H1 (cell line): ENCODE measurements at regions not wholly inside any gene's neighbourhood (a gene's known extent, or its start where the extent isn't known, plus 50 kb on each side); places are given as distances from the start of the nearest gene placed in this dataset.

Experiments used
- CTCF ChIA-PET: fragments of 300-600 bp; sonication (Branson Sonifier 250); formaldehyde crosslinking; loops from one replicate; lab custom pipeline; 2021; ENCODE audit not compliant: partially characterized antibody; lab: Charles Lee
- POLR2A ChIA-PET: fragments of 300-600 bp; sonication (Branson Sonifier 250); formaldehyde crosslinking; loops from one replicate; lab custom pipeline; 2021; ENCODE audit warnings: inconsistent platforms; ENCODE audit not compliant: partially characterized antibody; lab: Charles Lee
- DNase-seq, 2 experiments: peaks; one replicate each; pipeline versions ENCODE4 v3.0.0 to v3.0.0-alpha.2; 2010 to 2022; ENCODE audit warnings: low spot score in 2 of 2, low read depth in 1 of 2, mixed read lengths in 1 of 2
- FAIRE-seq: peaks from 2 replicates; lab custom pipeline; 2011; peaks lifted over from hg19 to GRCh38; lab: Jason Lieb, UNC
- H2AFZ ChIP-seq: 2 replicates; pipeline ENCODE4 v1.8.1; 2012; ENCODE audit warnings: low read length, inconsistent platforms
- H2AK5ac ChIP-seq: 2 replicates; pipeline ENCODE4 v1.6.1; 2013; ENCODE audit warnings: low read depth, low read length
- H2BK120ac ChIP-seq: replicated peaks from 2 replicates; pipeline ENCODE3; 2013; ENCODE audit warnings: low read depth, low read length, inconsistent platforms
- H2BK12ac ChIP-seq: 2 replicates; pipeline ENCODE4 v1.6.1; 2013; ENCODE audit warnings: low read depth, low read length
- H2BK15ac ChIP-seq: 2 replicates; pipeline ENCODE4 v1.6.1; 2013; ENCODE audit warnings: low read length
- H2BK20ac ChIP-seq: 2 replicates; pipeline ENCODE4 v1.6.1; 2013; ENCODE audit warnings: low read length
- H2BK5ac ChIP-seq: 2 replicates; pipeline ENCODE4 v1.6.1; 2013; ENCODE audit warnings: low read depth, low read length
- H3K14ac ChIP-seq: 2 replicates; pipeline ENCODE4 v1.6.1; 2013; ENCODE audit warnings: inconsistent platforms; ENCODE audit not compliant: insufficient read length
- H3K18ac ChIP-seq: 2 replicates; pipeline ENCODE4 v1.6.1; 2013; ENCODE audit warnings: low read length; ENCODE audit errors: extremely low read depth
- H3K23ac ChIP-seq: 2 replicates; pipeline ENCODE4 v1.6.1; 2013; ENCODE audit warnings: inconsistent platforms; ENCODE audit not compliant: insufficient read length
- H3K23me2 ChIP-seq: 2 replicates; pipeline ENCODE4 v1.6.1; 2013; ENCODE audit warnings: low read depth, low read length
- H3K27ac ChIP-seq: 2 replicates; pipeline ENCODE4 v1.6.1; 2011; ENCODE audit warnings: low read depth, low read length, inconsistent platforms
- H3K27me3 ChIP-seq, 4 experiments: replicated peaks in 1 of 4; 1 replicate in 1 of 4; 2 replicates in 3 of 4; pipeline versions ENCODE4 v1.6.1 to v1.8.1; 2011 to 2013; ENCODE audit warnings: low read length in 3 of 4, mild to moderate bottlenecking in 3 of 4, inconsistent platforms in 2 of 4, mixed read lengths in 2 of 4, moderate library complexity in 1 of 4; ENCODE audit not compliant: control insufficient read depth in 3 of 4, insufficient read depth in 3 of 4; ENCODE audit errors: extremely low read depth in 1 of 4
- H3K36me3 ChIP-seq, 4 experiments: 2 replicates each; pipeline versions ENCODE4 v1.6.1 to v1.8.1; 2011 to 2013; ENCODE audit warnings: mild to moderate bottlenecking in 4 of 4, low read length in 3 of 4, moderate library complexity in 2 of 4, control low read depth in 1 of 4, inconsistent platforms in 1 of 4; ENCODE audit not compliant: insufficient read depth in 4 of 4, control insufficient read depth in 2 of 4
- H3K4ac ChIP-seq: replicated peaks from 2 replicates; pipeline ENCODE3; 2013; ENCODE audit warnings: low read length, low read depth, mixed read lengths, inconsistent platforms; ENCODE audit not compliant: insufficient read length
- H3K4me1 ChIP-seq, 4 experiments: replicated peaks in 1 of 4; 1 replicate in 1 of 4; 2 replicates in 3 of 4; pipeline versions ENCODE4 v1.6.1 to v1.8.1; 2011 to 2013; ENCODE audit warnings: low read length in 3 of 4, inconsistent platforms in 2 of 4, mixed read lengths in 1 of 4; ENCODE audit not compliant: insufficient read depth in 4 of 4, control insufficient read depth in 3 of 4
- H3K4me2 ChIP-seq, 2 experiments: 2 replicates each; pipeline versions ENCODE4 v1.6.1 to v1.8.1; 2011 to 2013; ENCODE audit warnings: low read depth in 2 of 2, low read length in 2 of 2, control low read depth in 1 of 2, inconsistent platforms in 1 of 2, mild to moderate bottlenecking in 1 of 2; ENCODE audit not compliant: insufficient read depth in 1 of 2
- H3K4me3 ChIP-seq, 4 experiments: fragments of 200-600, 300-600 bp in 1 of 4; sonication (generic), shearing (Covaris generic), sonication (Bioruptor Twin) in 1 of 4; 2 replicates each; pipeline versions ENCODE4 v1.5.1 to v1.8.1; 2011 to 2016; ENCODE audit warnings: low read length in 4 of 4, low read depth in 3 of 4, control low read depth in 2 of 4, inconsistent platforms in 2 of 4, mild to moderate bottlenecking in 2 of 4, mixed read lengths in 1 of 4, moderate library complexity in 1 of 4; ENCODE audit not compliant: insufficient read depth in 2 of 4; ENCODE audit errors: extremely low read depth in 1 of 4
- H3K56ac ChIP-seq: replicated peaks from 2 replicates; pipeline ENCODE3; 2013; ENCODE audit warnings: low read depth, mild to moderate bottlenecking, mixed read lengths, low read length, inconsistent platforms; ENCODE audit not compliant: insufficient read length
- H3K79me1 ChIP-seq: 2 replicates; pipeline ENCODE4 v1.6.1; 2013; ENCODE audit warnings: low read depth, low read length, control low read depth
- H3K79me2 ChIP-seq, 2 experiments: 2 replicates each; pipeline versions ENCODE4 v1.6.1 to v1.8.1; 2012 to 2013; ENCODE audit warnings: low read length in 2 of 2, mild to moderate bottlenecking in 2 of 2, inconsistent platforms in 1 of 2; ENCODE audit not compliant: insufficient read depth in 2 of 2, control insufficient read depth in 1 of 2
- H3K9ac ChIP-seq, 4 experiments: replicated peaks in 1 of 4; 1 replicate in 1 of 4; 2 replicates in 3 of 4; pipeline versions ENCODE4 v1.6.1 to v1.8.1; 2011 to 2013; ENCODE audit warnings: low read depth in 3 of 4, low read length in 3 of 4, control low read depth in 2 of 4, mild to moderate bottlenecking in 2 of 4, moderate library complexity in 2 of 4, inconsistent platforms in 1 of 4; ENCODE audit errors: extremely low read depth in 1 of 4
- H3K9me3 ChIP-seq, 2 experiments: 2 replicates each; pipeline versions ENCODE4 v1.6.1 to v1.8.1; 2012 to 2013; ENCODE audit warnings: mild to moderate bottlenecking in 2 of 2, moderate library complexity in 2 of 2, control low read depth in 1 of 2, inconsistent platforms in 1 of 2, low read depth in 1 of 2, low read length in 1 of 2, mixed read lengths in 1 of 2; ENCODE audit not compliant: insufficient read depth in 2 of 2
- H4K20me1 ChIP-seq, 2 experiments: replicated peaks in 1 of 2; 2 replicates each; pipeline versions ENCODE3 to v1.8.1; 2011 to 2013; ENCODE audit warnings: inconsistent platforms in 2 of 2, low read length in 2 of 2, mild to moderate bottlenecking in 1 of 2; ENCODE audit not compliant: insufficient read depth in 2 of 2, control insufficient read depth in 1 of 2
- H4K5ac ChIP-seq: 2 replicates; pipeline ENCODE4 v1.6.1; 2013; ENCODE audit warnings: low read length, low read depth, mixed read lengths, inconsistent platforms; ENCODE audit not compliant: insufficient read length
- H4K8ac ChIP-seq: 2 replicates; pipeline ENCODE4 v1.8.0; 2013; ENCODE audit warnings: mild to moderate bottlenecking, moderate library complexity, low read length, inconsistent platforms; ENCODE audit not compliant: insufficient read depth; ENCODE audit errors: extremely low read depth
- H4K91ac ChIP-seq: replicated peaks from 2 replicates; pipeline ENCODE3; 2013; ENCODE audit warnings: low read length, mixed read lengths, inconsistent platforms; ENCODE audit not compliant: insufficient read length
- ASH2L ChIP-seq: fragments of 200-600, 300-600 bp; sonication (generic); IDR thresholded peaks from one replicate; pipeline ENCODE4 v1.7.1; 2017; ENCODE audit warnings: low read length
- BCL11A ChIP-seq, 2 experiments: IDR thresholded peaks; one replicate each; pipeline ENCODE4 v1.6.1; 2011; ENCODE audit warnings: low read depth in 2 of 2, low read length in 2 of 2, mild to moderate bottlenecking in 2 of 2
- HDAC2 ChIP-seq, 2 experiments: fragments of 300-600 bp in 1 of 2; sonication (generic) in 1 of 2; IDR thresholded peaks; 2 replicates each; pipeline ENCODE4 v1.6.1; 2011 to 2012; ENCODE audit warnings: low read depth in 2 of 2, low read length in 2 of 2, mild to moderate bottlenecking in 2 of 2, moderate library complexity in 2 of 2, borderline replicate concordance in 1 of 2, inconsistent platforms in 1 of 2
- JUND ChIP-seq: IDR thresholded peaks from 2 replicates; pipeline ENCODE4 v1.6.1; 2011; ENCODE audit warnings: mild to moderate bottlenecking, improper control_type of control experiment, low read length
- KDM4A ChIP-seq: IDR thresholded peaks from one replicate; pipeline ENCODE4 v1.7.1; 2012; ENCODE audit warnings: low read depth, mild to moderate bottlenecking, moderate library complexity, low read length, inconsistent platforms; ENCODE audit not compliant: severe bottlenecking
- NANOG ChIP-seq: IDR thresholded peaks from 2 replicates; pipeline ENCODE4 v1.6.1; 2011; ENCODE audit warnings: low read length, low read depth, mild to moderate bottlenecking, inconsistent platforms; ENCODE audit not compliant: insufficient read depth, poor library complexity, severe bottlenecking
- POLR2AphosphoS5 ChIP-seq: IDR thresholded peaks from 2 replicates; pipeline ENCODE4 v1.6.1; 2011; ENCODE audit warnings: low read depth, low read length
- RBBP5 ChIP-seq: IDR thresholded peaks from 2 replicates; pipeline ENCODE4 v1.7.1; 2012; ENCODE audit warnings: low read depth, mild to moderate bottlenecking, inconsistent platforms, low read length, moderate library complexity, borderline replicate concordance
- SP2 ChIP-seq: IDR thresholded peaks from 2 replicates; pipeline ENCODE4 v1.6.1; 2012; ENCODE audit warnings: mild to moderate bottlenecking, low read length, inconsistent platforms
- SRF ChIP-seq: IDR thresholded peaks from 2 replicates; pipeline ENCODE4 v1.6.1; 2011; ENCODE audit warnings: mild to moderate bottlenecking, low read depth, low read length, moderate library complexity
- YY1 ChIP-seq: IDR thresholded peaks from 2 replicates; pipeline ENCODE4 v1.6.1; 2011; ENCODE audit warnings: low read depth, mild to moderate bottlenecking, low read length
- WGBS, 2 experiments: shearing (Covaris generic) in 1 of 2; methylation state at CpG; one replicate each; pipeline versions ENCODE4 v1.1.6 to v1.1.7; 2013 to 2015; ENCODE audit warnings: low lambda C conversion rate in 2 of 2, mixed read lengths in 2 of 2, inconsistent platforms in 1 of 2, low coverage in 1 of 2, missing lambda C conversion rate in 1 of 2; ENCODE audit not compliant: insufficient replicate concordance in 2 of 2, insufficient coverage in 1 of 2, insufficient read length in 1 of 2; ENCODE audit errors: extremely low coverage in 1 of 2, missing lambda C conversion rate in 1 of 2; 5-methylcytosine and 5-hydroxymethylcytosine counted together
- TF ChIP-seq, protein P1 (sequence below): IDR thresholded peaks from 2 replicates; pipeline ENCODE4 v1.6.1; 2012; ENCODE audit warnings: low read length, inconsistent platforms
- TF ChIP-seq, protein P2 (sequence below): IDR thresholded peaks from 2 replicates; pipeline ENCODE4 v1.6.1; 2011; ENCODE audit warnings: low read depth, mild to moderate bottlenecking, low read length; ENCODE audit not compliant: insufficient read depth

DNA sequence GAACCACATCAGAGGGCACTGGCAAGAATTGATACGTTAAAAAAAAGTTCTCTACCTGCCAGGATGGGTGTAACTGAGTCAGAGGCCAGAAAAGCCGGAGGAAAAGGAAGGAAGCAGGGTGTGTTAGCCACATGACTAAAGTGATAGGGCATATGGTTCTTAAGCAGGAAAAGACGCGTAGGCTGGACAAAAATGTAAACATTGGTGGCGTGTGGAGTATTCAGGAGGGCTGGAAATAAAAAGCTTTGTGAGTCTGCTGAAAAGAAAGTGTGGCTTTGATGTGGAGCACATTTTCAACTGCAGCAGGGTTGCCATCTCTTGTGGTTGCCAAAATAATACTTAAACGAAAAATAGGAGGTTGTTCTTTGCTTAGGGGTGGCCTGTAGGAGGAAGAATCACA lies 186.5 kb upstream of the RPL34 start:
- Histone ChIP-seq H2AFZ (no peak overlapping the region), H2BK20ac (no peak overlapping the region), H3K18ac (no peak overlapping the region), H4K20me1 (no peaks in the 10 kb centered on the region), H3K23me2 (no peaks in the 10 kb centered on the region), H3K23ac (no peak overlapping the region), H4K5ac (no peak overlapping the region), H3K9ac (no peak overlapping the region), H2BK15ac (no peak overlapping the region), H3K27me3 (no peaks in the 10 kb centered on the region), H3K27ac (no peak overlapping the region), H3K56ac (no peak overlapping the region), H4K91ac (no peak overlapping the region), H3K14ac (no peak overlapping the region), H3K36me3 (no peaks in the 10 kb centered on the region), H2BK5ac (no peak overlapping the region), H3K79me1 (no peaks in the 10 kb centered on the region), H2BK12ac (no peak overlapping the region), H3K4me1 (no peaks in the 10 kb centered on the region), H3K4me2 (no peak overlapping the region), H2AK5ac (no peak overlapping the region), H3K79me2 (no peaks in the 10 kb centered on the region), H3K9me3 (no peaks in the 10 kb centered on the region; a peak in 1 of 4 replicates), H2BK120ac (no peak overlapping the region), H3K4me3 (no peak overlapping the region), H3K4ac (no peak overlapping the region), H4K8ac (no peak overlapping the region)
- 85% methylated on average over 6 of the region's 6 CpGs; no CpG with 5 or more reads in 1 of the 2 experiments for WGBS, 2 experiments
- CTCF ChIA-PET, result no interaction called here
- POLR2A ChIA-PET, result no interaction called here
- FAIRE-seq, result no peak
- DNase-seq, result no peak
- no peak for TF ChIP-seq HDAC2 (IDR thresholded peaks at IDR 0.05; ENCODE audit: borderline replicate concordance in 1 of 2, low read depth in 2 of 2, low read length in 2 of 2)
- TF ChIP-seq, protein P1, sequence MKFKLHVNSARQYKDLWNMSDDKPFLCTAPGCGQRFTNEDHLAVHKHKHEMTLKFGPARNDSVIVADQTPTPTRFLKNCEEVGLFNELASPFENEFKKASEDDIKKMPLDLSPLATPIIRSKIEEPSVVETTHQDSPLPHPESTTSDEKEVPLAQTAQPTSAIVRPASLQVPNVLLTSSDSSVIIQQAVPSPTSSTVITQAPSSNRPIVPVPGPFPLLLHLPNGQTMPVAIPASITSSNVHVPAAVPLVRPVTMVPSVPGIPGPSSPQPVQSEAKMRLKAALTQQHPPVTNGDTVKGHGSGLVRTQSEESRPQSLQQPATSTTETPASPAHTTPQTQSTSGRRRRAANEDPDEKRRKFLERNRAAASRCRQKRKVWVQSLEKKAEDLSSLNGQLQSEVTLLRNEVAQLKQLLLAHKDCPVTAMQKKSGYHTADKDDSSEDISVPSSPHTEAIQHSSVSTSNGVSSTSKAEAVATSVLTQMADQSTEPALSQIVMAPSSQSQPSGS, result no peak
- no peak for TF ChIP-seq RBBP5
- no peak for TF ChIP-seq NANOG
- no peak for TF ChIP-seq ASH2L
- no peak for TF ChIP-seq YY1
- no peak for TF ChIP-seq SRF
- TF ChIP-seq, protein P2, sequence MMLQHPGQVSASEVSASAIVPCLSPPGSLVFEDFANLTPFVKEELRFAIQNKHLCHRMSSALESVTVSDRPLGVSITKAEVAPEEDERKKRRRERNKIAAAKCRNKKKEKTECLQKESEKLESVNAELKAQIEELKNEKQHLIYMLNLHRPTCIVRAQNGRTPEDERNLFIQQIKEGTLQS, result no peak
- TF ChIP-seq SP2, result no peak
- TF ChIP-seq JUND, result no peak
- TF ChIP-seq POLR2AphosphoS5, result no peak
- no peak for TF ChIP-seq BCL11A (IDR thresholded peaks at IDR 0.05; ENCODE audit: low read depth in 2 of 2, low read length in 2 of 2)
- TF ChIP-seq KDM4A, result no peak
